GM23338 (cell line): ENCODE measurements at regions not wholly inside any gene's neighbourhood (a gene's known extent, or its start where the extent isn't known, plus 50 kb on each side); places are given as distances from the start of the nearest gene placed in this dataset.

Experiments
- ATAC-seq: fragments of 200-7000 bp; cut with Tn5 transposase; 3 replicates; pipeline ENCODE4 v1.9.1; 2020
- DNase-seq: peaks from one replicate; pipeline ENCODE4 v3.0.0-alpha.2; 2015; ENCODE audit warnings: low spot score
- H2AFZ ChIP-seq: fragments of 200-600 bp; sonication (generic); 2 replicates; pipeline ENCODE4 v1.8.0; 2016; ENCODE audit warnings: antibody characterized with exemption, mild to moderate bottlenecking, moderate library complexity
- H3F3A ChIP-seq: fragments of 200-600 bp; sonication (generic); replicated peaks from 2 replicates; pipeline ENCODE4 v1.8.0; 2017; ENCODE audit warnings: antibody characterized with exemption, mixed run types, low read depth
- H3K27ac ChIP-seq: fragments of 200-600 bp; sonication (generic); 2 replicates; pipeline ENCODE4 v1.6.1; 2016; ENCODE audit warnings: low read depth
- H3K27me3 ChIP-seq: fragments of 200-600 bp; sonication (generic); 2 replicates; pipeline ENCODE4 v1.8.0; 2016; ENCODE audit warnings: mild to moderate bottlenecking, mixed run types, moderate library complexity; ENCODE audit not compliant: insufficient read depth
- H3K36me3 ChIP-seq: fragments of 200-600 bp; sonication (generic); 2 replicates; pipeline ENCODE4 v1.8.0; 2016; ENCODE audit warnings: mild to moderate bottlenecking; ENCODE audit not compliant: insufficient read depth
- H3K4me1 ChIP-seq: fragments of 200-600 bp; sonication (generic); 2 replicates; pipeline ENCODE4 v1.8.0; 2016; ENCODE audit warnings: mild to moderate bottlenecking, moderate library complexity; ENCODE audit not compliant: insufficient read depth
- H3K4me2 ChIP-seq: fragments of 200-600 bp; sonication (generic); 2 replicates; pipeline ENCODE4 v1.7.1; 2017; ENCODE audit warnings: mixed run types
- H3K4me3 ChIP-seq: fragments of 200-600 bp; sonication (generic); 2 replicates; pipeline ENCODE4 v1.6.1; 2016; ENCODE audit warnings: mixed run types
- H3K79me2 ChIP-seq: fragments of 200-600 bp; sonication (generic); replicated peaks from 2 replicates; pipeline ENCODE4 v1.8.0; 2017; ENCODE audit warnings: mild to moderate bottlenecking; ENCODE audit not compliant: insufficient read depth
- H3K9me2 ChIP-seq: fragments of 200-600 bp; sonication (generic); 2 replicates; pipeline ENCODE4 v1.8.0; 2017; ENCODE audit not compliant: insufficient read depth
- H4K20me1 ChIP-seq: fragments of 200-600 bp; sonication (generic); replicated peaks from 2 replicates; pipeline ENCODE4 v1.8.0; 2017; ENCODE audit warnings: mild to moderate bottlenecking; ENCODE audit not compliant: insufficient read depth
- H3K27ac Mint-ChIP-seq: 2 replicates; pipeline ENCODE4 v1.8.0; 2020; ENCODE audit warnings: inconsistent platforms, mild to moderate bottlenecking, moderate library complexity, mixed read lengths
- H3K27me3 Mint-ChIP-seq: 3 replicates; pipeline ENCODE4 v1.8.0; 2022; ENCODE audit warnings: low read depth, mild to moderate bottlenecking, moderate library complexity, mixed read lengths, inconsistent platforms; ENCODE audit not compliant: insufficient read depth, poor library complexity
- H3K36me3 Mint-ChIP-seq: 3 replicates; pipeline ENCODE4 v1.8.0; 2021; ENCODE audit warnings: low read depth, mild to moderate bottlenecking, inconsistent platforms, moderate library complexity, mixed read lengths
- H3K4me1 Mint-ChIP-seq: 3 replicates; pipeline ENCODE4 v1.8.0; 2020; ENCODE audit warnings: mild to moderate bottlenecking, inconsistent platforms, mixed read lengths
- H3K4me3 Mint-ChIP-seq: 3 replicates; pipeline ENCODE4 v1.8.0; 2021; ENCODE audit warnings: moderate library complexity, mild to moderate bottlenecking, inconsistent platforms, mixed read lengths
- H3K9me3 Mint-ChIP-seq: 3 replicates; pipeline ENCODE4 v1.8.0; 2020; ENCODE audit warnings: moderate library complexity, mild to moderate bottlenecking, inconsistent platforms, mixed read lengths
- CREB1 ChIP-seq: fragments of 250-450 bp; sonication (Bioruptor Pico); IDR thresholded peaks from 2 replicates; pipeline ENCODE4 v1.5.0; 2020; ENCODE audit warnings: low read depth, mild to moderate bottlenecking, moderate library complexity
- ETS1 ChIP-seq: IDR thresholded peaks from 2 replicates; pipeline ENCODE4 v1.6.1; 2016; ENCODE audit warnings: antibody characterized with exemption
- EZH2 ChIP-seq: fragments of 200-600 bp; sonication (generic); IDR thresholded peaks from one replicate; pipeline ENCODE4 v1.8.0; 2017; ENCODE audit warnings: antibody characterized with exemption, mild to moderate bottlenecking, low read depth; ENCODE audit not compliant: unreplicated experiment
- EZH2phosphoT487 ChIP-seq: fragments of 200-600 bp; sonication (generic); IDR thresholded peaks from one replicate; pipeline ENCODE4 v1.8.1; 2018; ENCODE audit warnings: antibody characterized with exemption; ENCODE audit not compliant: unreplicated experiment
- JUNB ChIP-seq: IDR thresholded peaks from one replicate; pipeline ENCODE4 v1.6.1; 2016; ENCODE audit warnings: antibody characterized with exemption; ENCODE audit not compliant: unreplicated experiment
- NANOG ChIP-seq: IDR thresholded peaks from 2 replicates; pipeline ENCODE4 v1.6.1; 2016; ENCODE audit warnings: antibody characterized with exemption, borderline replicate concordance
- POLR2AphosphoS5 ChIP-seq: IDR thresholded peaks from 2 replicates; pipeline ENCODE4 v1.6.1; 2016; ENCODE audit warnings: antibody characterized with exemption, low read depth
- REST ChIP-seq: IDR thresholded peaks from one replicate; pipeline ENCODE4 v1.6.1; 2018; ENCODE audit warnings: antibody characterized with exemption; ENCODE audit not compliant: unreplicated experiment
- STAT1 ChIP-seq: IDR thresholded peaks from one replicate; pipeline ENCODE4 v1.6.1; 2016; ENCODE audit warnings: antibody characterized with exemption; ENCODE audit not compliant: unreplicated experiment
- ZNF114 ChIP-seq: fragments of 250-450 bp; sonication (Bioruptor Pico); IDR thresholded peaks from 2 replicates; pipeline ENCODE4 v1.5.0; 2020; ENCODE audit warnings: mild to moderate bottlenecking, moderate library complexity
- ZNF331 ChIP-seq: fragments of 250-450 bp; sonication (Bioruptor Pico); IDR thresholded peaks from 2 replicates; pipeline ENCODE4 v1.5.0; 2020; ENCODE audit warnings: low read depth, mild to moderate bottlenecking, moderate library complexity
- TF ChIP-seq, protein P1 (sequence below): fragments of 250-450 bp; sonication (Bioruptor Pico); IDR thresholded peaks from 2 replicates; pipeline ENCODE4 v1.5.0; 2020; ENCODE audit warnings: mild to moderate bottlenecking, moderate library complexity
- TF ChIP-seq, protein P2 (sequence below), 2 experiments: fragments of 200-600 bp in 1 of 2; sonication (generic) in 1 of 2; conservative IDR thresholded peaks; 2 replicates each; pipeline versions ENCODE4 v1.5.1 to v1.6.1; 2016 to 2017; ENCODE audit warnings: antibody characterized with exemption in 2 of 2, low read depth in 2 of 2, mild to moderate bottlenecking in 2 of 2, moderate library complexity in 1 of 2

DNA sequence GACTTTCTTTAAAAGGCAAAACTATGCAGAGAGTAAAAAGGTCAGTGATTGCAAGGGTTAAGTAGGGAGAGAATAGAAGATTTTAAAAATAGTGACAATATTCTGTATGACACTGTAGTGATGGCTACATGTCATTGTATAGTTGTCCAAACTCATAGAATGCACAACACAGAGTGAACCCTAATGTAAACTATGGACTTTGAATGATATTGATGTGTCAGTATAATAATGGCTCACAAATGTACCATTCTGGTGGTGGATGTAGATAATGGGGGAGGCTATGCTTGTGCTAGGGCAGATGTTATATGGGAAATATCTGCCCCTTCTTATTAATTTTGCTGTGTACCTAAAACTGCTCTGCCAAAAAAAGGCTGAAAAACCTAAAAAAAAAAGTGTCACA, 468.9 kb downstream of the KIF4B start:
- no peaks in the 10 kb centered on the region for H4K20me1 ChIP-seq
- H3F3A ChIP-seq, result no peaks in the 10 kb centered on the region
- no peak overlapping the region for H3K4me2 ChIP-seq
- no peaks in the 10 kb centered on the region for H3K36me3 ChIP-seq
- H3K27ac ChIP-seq, result no peak overlapping the region
- Mint-ChIP-seq H3K27me3 (no peaks in the 10 kb centered on the region), H3K9me3 (no peaks in the 10 kb centered on the region), H3K4me3 (no peak overlapping the region), H3K4me1 (peaks cover 4% of the 10 kb centered on the region; the same call in 2 of the 3 replicates), H3K27ac (no peak overlapping the region), H3K36me3 (no peaks in the 10 kb centered on the region)
- no peak for DNase-seq
- no peaks in the 10 kb centered on the region for H3K4me1 ChIP-seq
- H2AFZ ChIP-seq, result no peak overlapping the region
- no peaks in the 10 kb centered on the region for H3K79me2 ChIP-seq
- H3K4me3 ChIP-seq, result no peak overlapping the region
- TF ChIP-seq ETS1, result no peak
- no peak for TF ChIP-seq EZH2
- no peak for TF ChIP-seq CREB1 (CRISPR knock-in tag)
- no peak for TF ChIP-seq STAT1
- no peak for TF ChIP-seq POLR2AphosphoS5
- TF ChIP-seq EZH2phosphoT487, result no peak
- TF ChIP-seq, protein P1, sequence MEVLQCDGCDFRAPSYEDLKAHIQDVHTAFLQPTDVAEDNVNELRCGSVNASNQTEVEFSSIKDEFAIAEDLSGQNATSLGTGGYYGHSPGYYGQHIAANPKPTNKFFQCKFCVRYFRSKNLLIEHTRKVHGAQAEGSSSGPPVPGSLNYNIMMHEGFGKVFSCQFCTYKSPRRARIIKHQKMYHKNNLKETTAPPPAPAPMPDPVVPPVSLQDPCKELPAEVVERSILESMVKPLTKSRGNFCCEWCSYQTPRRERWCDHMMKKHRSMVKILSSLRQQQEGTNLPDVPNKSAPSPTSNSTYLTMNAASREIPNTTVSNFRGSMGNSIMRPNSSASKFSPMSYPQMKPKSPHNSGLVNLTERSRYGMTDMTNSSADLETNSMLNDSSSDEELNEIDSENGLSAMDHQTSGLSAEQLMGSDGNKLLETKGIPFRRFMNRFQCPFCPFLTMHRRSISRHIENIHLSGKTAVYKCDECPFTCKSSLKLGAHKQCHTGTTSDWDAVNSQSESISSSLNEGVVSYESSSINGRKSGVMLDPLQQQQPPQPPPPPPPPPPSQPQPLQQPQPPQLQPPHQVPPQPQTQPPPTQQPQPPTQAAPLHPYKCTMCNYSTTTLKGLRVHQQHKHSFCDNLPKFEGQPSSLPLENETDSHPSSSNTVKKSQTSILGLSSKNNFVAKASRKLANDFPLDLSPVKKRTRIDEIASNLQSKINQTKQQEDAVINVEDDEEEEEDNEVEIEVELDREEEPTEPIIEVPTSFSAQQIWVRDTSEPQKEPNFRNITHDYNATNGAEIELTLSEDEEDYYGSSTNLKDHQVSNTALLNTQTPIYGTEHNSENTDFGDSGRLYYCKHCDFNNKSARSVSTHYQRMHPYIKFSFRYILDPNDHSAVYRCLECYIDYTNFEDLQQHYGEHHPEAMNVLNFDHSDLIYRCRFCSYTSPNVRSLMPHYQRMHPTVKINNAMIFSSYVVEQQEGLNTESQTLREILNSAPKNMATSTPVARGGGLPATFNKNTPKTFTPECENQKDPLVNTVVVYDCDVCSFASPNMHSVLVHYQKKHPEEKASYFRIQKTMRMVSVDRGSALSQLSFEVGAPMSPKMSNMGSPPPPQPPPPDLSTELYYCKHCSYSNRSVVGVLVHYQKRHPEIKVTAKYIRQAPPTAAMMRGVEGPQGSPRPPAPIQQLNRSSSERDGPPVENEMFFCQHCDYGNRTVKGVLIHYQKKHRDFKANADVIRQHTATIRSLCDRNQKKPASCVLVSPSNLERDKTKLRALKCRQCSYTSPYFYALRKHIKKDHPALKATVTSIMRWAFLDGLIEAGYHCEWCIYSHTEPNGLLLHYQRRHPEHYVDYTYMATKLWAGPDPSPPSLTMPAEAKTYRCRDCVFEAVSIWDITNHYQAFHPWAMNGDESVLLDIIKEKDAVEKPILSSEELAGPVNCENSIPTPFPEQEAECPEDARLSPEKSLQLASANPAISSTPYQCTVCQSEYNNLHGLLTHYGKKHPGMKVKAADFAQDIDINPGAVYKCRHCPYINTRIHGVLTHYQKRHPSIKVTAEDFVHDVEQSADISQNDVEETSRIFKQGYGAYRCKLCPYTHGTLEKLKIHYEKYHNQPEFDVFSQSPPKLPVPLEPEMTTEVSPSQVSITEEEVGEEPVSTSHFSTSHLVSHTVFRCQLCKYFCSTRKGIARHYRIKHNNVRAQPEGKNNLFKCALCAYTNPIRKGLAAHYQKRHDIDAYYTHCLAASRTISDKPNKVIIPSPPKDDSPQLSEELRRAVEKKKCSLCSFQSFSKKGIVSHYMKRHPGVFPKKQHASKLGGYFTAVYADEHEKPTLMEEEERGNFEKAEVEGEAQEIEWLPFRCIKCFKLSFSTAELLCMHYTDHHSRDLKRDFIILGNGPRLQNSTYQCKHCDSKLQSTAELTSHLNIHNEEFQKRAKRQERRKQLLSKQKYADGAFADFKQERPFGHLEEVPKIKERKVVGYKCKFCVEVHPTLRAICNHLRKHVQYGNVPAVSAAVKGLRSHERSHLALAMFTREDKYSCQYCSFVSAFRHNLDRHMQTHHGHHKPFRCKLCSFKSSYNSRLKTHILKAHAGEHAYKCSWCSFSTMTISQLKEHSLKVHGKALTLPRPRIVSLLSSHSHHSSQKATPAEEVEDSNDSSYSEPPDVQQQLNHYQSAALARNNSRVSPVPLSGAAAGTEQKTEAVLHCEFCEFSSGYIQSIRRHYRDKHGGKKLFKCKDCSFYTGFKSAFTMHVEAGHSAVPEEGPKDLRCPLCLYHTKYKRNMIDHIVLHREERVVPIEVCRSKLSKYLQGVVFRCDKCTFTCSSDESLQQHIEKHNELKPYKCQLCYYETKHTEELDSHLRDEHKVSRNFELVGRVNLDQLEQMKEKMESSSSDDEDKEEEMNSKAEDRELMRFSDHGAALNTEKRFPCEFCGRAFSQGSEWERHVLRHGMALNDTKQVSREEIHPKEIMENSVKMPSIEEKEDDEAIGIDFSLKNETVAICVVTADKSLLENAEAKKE (CRISPR knock-in tag), result no peak
- TF ChIP-seq ZNF114 (CRISPR knock-in tag), result no peak
- TF ChIP-seq REST, result no peak
- no peak for TF ChIP-seq NANOG
- TF ChIP-seq JUNB, result no peak
- TF ChIP-seq, protein P2, sequence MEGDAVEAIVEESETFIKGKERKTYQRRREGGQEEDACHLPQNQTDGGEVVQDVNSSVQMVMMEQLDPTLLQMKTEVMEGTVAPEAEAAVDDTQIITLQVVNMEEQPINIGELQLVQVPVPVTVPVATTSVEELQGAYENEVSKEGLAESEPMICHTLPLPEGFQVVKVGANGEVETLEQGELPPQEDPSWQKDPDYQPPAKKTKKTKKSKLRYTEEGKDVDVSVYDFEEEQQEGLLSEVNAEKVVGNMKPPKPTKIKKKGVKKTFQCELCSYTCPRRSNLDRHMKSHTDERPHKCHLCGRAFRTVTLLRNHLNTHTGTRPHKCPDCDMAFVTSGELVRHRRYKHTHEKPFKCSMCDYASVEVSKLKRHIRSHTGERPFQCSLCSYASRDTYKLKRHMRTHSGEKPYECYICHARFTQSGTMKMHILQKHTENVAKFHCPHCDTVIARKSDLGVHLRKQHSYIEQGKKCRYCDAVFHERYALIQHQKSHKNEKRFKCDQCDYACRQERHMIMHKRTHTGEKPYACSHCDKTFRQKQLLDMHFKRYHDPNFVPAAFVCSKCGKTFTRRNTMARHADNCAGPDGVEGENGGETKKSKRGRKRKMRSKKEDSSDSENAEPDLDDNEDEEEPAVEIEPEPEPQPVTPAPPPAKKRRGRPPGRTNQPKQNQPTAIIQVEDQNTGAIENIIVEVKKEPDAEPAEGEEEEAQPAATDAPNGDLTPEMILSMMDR (conservative IDR thresholded peaks at IDR 0.05; ENCODE audit: low read depth in 2 of 2), result no peak
- TF ChIP-seq ZNF331 (CRISPR knock-in tag), result no peak
- no peaks in the 10 kb centered on the region for H3K9me2 ChIP-seq
- H3K27me3 ChIP-seq, result no peaks in the 10 kb centered on the region
- ATAC-seq, result no peak
